Large intestine (tissue), 3 donors: ENCODE measurements at regions not wholly inside any gene's neighbourhood (a gene's known extent, or its start where the extent isn't known, plus 50 kb on each side); places are given as distances from the start of the nearest gene placed in this dataset.
"Not testable (repeated sequence)": the region's sequence is repeated elsewhere in the genome, so short reads cannot be mapped to it uniquely, and the experiment has no call there.

Source experiments
- DNase-seq, 2 donors: peaks; one replicate each; pipeline versions ENCODE4 v3.0.0 to v3.0.0-alpha.2; 2013
- H3K27ac ChIP-seq: one replicate; pipeline ENCODE4 v1.5.1; 2013; ENCODE audit warnings: low read length
- H3K27me3 ChIP-seq: 2 replicates; pipeline ENCODE4 v1.6.1; 2013; ENCODE audit warnings: low read length; ENCODE audit not compliant: control insufficient read depth, insufficient read depth
- H3K36me3 ChIP-seq: 2 replicates; pipeline ENCODE4 v1.6.1; 2013; ENCODE audit warnings: low read length; ENCODE audit not compliant: control insufficient read depth, insufficient read depth
- H3K4me1 ChIP-seq: one replicate; pipeline ENCODE4 v1.6.1; 2013; ENCODE audit warnings: low read length; ENCODE audit not compliant: control insufficient read depth, insufficient read depth
- H3K4me3 ChIP-seq: one replicate; pipeline ENCODE4 v1.5.1; 2013; ENCODE audit warnings: low read length
- H3K9me3 ChIP-seq: one replicate; pipeline ENCODE4 v1.6.1; 2013; ENCODE audit warnings: mild to moderate bottlenecking, low read depth, low read length, moderate library complexity; ENCODE audit not compliant: control insufficient read depth
- WGBS: methylation state at CpG from one replicate; pipeline ENCODE4 v1.1.5; 2013; ENCODE audit warnings: low lambda C conversion rate; ENCODE audit not compliant: insufficient coverage; 5-methylcytosine and 5-hydroxymethylcytosine counted together

DNA sequence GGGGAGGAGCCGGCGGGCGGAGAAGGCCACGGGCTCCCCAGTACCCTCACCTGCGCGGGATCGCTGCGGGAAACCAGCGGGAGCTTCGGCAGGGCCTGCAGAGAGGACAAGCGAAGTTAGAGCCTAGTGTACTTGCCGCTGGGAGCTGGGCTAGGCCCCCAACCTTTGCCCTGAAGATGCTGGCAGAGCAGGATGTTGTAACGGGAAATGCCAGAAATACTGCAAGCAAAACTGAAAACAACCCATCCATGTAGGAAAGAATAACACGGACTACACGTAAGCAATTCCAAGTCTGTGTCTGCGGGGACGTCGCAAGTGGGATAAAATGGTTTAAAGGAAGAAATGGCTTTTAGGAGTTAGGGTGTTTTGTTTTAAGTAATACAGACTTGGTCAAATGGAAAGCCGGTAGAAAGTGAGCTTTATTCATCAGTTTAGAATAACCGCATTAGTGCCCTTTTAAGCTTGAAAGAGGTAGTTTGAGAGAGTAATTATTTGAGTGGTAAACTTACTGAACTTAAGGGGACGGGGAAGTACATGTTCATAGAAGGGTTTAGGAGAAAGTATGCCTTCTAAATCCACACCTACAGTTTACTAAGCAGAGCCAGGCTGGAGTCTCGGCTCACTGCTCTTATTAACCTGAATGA is 121.3 kb upstream of the NIPA1 start:
- not testable (repeated sequence) for H3K36me3 ChIP-seq, H3K9me3 ChIP-seq, H3K27me3 ChIP-seq, H3K27ac ChIP-seq, H3K4me1 ChIP-seq
- 20% methylated on average over 1 of the region's 22 CpGs for WGBS
- H3K4me3 ChIP-seq = peak overlapping the region; percentile 18
- DNase-seq = peak; percentile 3 to 35

DNA sequence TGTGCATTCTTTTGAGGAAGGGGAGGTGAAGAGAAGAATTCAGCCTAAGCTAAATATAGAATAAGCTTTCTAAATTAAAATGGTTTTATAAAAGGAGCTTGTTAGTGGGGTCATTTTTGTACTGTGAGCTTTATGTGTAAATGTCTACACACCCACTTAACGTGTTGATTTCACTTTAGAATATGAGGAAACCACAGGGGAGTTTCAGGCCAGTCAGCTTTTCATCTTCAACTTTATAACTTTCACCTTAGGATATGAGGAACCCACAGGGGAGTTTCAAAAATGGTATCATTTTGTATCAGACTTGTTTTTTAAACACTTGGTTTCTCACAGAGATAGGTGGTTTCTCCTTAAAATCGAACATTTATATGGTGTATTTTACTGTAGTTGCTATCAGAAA is 120.7 kb upstream of the NIPA1 start:
- no CpG with 5 or more reads among the region's 2 CpGs for WGBS
- H3K4me3 ChIP-seq = not testable (repeated sequence)

DNA sequence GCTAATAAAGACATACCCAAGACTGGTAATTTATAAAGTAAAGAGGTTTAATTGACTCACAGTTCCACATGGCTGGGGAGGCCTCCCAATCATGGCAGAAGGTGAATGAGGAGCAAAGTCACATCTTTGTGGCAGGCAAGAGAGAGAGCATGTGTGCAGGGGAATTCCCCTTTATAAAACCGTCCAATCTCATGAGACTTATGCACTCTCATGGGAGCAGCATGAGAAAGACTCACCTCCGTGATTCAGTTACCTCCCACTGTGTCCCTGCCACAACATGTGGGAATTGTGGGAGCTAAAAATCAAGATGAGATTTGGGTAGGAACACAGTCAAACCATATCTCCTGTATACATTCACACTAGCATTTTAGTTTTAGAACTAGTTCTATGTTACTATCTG is 101.7 kb upstream of the NIPA1 start:
- H3K36me3 ChIP-seq, H3K4me3 ChIP-seq, DNase-seq, H3K27me3 ChIP-seq, H3K27ac ChIP-seq, H3K9me3 ChIP-seq, H3K4me1 ChIP-seq: not testable (repeated sequence)
- WGBS = no CpG with 5 or more reads among the region's 2 CpGs

More for the DNA sequence above, 120.7 kb upstream of the NIPA1 start:
- not testable (repeated sequence) for H3K27ac ChIP-seq, H3K9me3 ChIP-seq, DNase-seq, H3K27me3 ChIP-seq, H3K4me1 ChIP-seq, H3K36me3 ChIP-seq

DNA sequence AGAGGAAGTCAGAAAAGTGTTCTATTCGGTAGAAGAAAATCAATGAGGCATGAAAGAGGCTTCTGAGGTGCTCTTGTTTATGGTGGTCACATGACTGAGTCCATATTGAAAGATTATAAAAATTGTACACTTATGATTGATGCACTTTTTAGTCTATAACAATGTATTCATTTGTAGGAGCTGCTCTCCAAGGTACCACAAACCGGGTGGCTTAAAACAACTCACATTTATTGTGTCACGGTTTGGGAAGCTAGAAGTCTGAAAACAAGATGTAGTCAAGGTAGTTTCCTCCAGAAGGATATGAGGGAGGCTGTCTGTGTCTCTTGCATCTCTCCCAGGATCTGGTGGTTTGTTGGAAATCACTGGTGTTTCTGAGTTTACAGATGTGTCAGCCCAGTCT is 86.6 kb upstream of the NIPA1 start:
- H3K27ac ChIP-seq, DNase-seq, H3K4me1 ChIP-seq, H3K9me3 ChIP-seq, H3K4me3 ChIP-seq, H3K36me3 ChIP-seq, H3K27me3 ChIP-seq: not testable (repeated sequence)
- no CpG with 5 or more reads among the region's 3 CpGs for WGBS

DNA sequence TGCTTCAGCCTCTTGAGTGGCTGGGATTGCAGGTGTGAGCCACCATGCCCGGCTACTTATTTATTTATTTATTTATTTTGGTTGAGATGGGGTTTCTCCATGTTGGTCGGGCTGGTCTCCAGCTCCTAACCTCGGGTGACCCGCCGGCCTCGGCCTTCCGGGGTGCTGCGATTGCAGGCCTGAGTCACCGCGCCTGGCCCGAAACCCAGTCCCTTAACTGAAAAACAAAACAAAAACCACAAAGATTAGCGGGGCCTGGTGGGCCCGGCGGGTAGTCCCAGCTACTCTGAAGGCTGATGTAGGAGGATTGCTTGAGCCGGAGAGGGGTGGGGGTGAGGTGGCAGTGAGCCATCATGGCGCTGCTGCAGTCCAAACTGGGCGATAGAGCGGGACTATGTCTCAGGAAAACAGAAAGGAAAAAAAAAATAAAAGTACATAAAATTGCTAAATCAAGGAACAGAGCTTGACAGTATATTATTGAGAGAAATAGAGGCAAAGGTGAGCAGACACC is 75.6 kb upstream of the NIPA1 start:
- H3K27ac ChIP-seq, H3K36me3 ChIP-seq, H3K4me3 ChIP-seq, H3K4me1 ChIP-seq, H3K27me3 ChIP-seq, H3K9me3 ChIP-seq, DNase-seq: not testable (repeated sequence)
- 80% methylated on average over 1 of the region's 18 CpGs for WGBS

DNA sequence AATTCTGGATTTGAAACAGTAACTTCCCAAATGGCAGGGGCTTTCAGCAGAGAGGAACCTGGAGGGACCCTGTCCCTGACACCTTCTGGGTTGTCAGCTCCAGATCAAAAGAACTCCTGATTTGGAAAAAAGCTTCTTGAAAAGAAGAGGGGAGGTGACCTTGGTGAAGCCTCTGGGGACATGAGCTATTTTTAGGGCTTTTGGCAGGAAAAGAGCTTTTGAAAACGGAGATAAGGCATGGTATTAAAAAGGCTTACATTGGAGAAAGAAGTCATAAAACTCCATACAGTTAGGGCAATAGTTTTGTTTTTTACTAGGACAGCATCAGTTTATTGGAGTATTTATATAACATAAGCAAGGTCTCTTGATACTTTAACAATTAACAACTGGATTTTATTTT is 72.5 kb upstream of the NIPA1 start:
- not testable (repeated sequence) for H3K27me3 ChIP-seq, H3K4me1 ChIP-seq, H3K4me3 ChIP-seq, H3K27ac ChIP-seq, H3K36me3 ChIP-seq, DNase-seq, H3K9me3 ChIP-seq
- WGBS = no CpG with 5 or more reads among the region's 1 CpG

DNA sequence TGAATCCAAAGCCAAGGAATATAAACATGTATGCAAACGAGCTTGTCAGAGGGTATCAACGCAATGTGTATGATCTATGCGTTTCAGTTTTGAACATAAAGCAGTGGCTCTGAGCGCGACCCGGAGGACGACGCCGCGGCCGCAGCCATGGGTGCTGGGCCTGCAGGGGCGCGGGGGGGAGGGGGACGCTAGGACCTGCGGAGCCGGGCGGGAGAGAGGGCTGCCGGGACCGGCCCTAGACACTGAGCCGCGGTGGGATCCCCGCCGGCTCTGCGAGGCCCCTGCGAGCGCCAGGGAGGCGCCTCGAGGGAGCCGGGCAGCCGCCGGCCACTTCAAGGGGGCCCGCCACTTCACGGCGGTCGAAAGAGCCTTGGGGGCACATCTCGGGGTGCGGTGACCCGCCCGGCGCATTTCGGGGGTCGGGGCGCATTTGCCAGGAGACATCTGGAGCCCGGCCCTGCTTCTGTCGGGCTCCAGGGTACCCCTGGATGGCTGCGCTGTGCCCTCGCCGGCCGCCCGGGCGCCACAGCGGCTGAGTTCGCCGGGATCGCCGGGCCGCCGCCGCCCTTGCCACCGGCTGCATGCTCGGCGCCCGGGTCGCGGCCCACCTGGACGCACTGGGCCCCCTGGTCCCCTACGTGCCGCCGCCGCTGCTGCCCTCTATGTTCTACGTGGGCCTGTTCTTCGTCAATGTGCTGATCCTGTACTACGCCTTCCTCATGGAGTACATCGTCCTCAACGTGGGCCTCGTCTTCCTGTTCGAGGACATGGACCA is 71.9 kb upstream of the NIPA1 start:
- not testable (repeated sequence) for H3K9me3 ChIP-seq, H3K36me3 ChIP-seq, H3K27me3 ChIP-seq, H3K4me3 ChIP-seq, H3K4me1 ChIP-seq, DNase-seq, H3K27ac ChIP-seq
- no CpG with 5 or more reads among the region's 77 CpGs for WGBS

DNA sequence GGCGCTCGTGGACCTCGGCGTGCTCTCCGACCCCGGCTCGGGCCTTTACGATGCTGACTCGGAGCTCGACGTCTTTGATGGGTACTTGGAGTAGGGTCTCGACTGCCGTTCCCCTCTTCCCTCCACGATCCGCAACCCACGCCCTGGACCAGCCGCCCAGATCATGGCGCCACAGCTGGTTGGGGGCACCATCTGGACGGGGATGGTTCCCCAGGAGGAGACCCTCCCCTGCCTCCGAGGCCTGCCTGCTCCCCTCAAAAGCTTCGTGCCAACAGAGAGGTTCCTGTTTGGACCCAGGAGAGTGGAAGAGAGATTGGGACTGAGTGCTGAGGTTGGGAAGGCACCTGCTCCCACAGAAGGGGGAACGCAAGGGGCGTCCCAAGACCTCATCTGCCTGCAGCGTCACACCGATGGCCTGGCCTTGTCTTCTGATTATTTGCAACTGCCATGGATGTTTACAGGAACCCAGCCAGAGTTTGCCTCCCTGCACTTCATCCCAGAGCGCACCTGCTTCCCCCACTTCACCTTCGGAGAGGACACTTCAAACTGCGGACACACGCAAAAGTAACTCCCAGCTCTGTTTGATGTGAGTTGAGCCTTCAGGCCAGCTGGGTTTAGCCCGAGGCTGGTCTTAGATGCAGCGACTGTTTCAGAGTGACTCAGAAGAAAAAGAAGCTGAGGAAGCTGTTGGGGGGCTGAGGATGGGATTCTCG is 71.2 kb upstream of the NIPA1 start:
- H3K9me3 ChIP-seq, H3K27me3 ChIP-seq, H3K4me3 ChIP-seq, H3K36me3 ChIP-seq, H3K4me1 ChIP-seq, H3K27ac ChIP-seq, DNase-seq: not testable (repeated sequence)
- no CpG with 5 or more reads among the region's 32 CpGs for WGBS

DNA sequence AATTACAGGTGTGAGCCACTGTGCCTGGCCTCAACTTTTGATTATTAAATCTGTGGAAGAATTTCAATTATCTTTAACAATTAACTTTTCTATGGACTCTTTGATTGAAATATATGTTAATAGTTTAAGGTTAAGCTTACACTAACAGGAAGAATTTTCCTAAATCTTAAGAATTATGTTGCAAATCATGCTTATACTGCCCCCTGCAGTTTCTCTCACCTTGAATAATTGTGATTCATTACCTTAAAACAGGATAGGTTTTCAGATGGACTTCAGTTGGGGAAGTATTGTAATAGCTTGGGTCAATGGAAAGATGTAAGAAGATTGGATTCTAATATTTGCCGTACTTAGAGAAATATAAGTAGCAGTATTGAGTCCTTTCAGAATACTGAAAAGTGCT is 66.5 kb upstream of the NIPA1 start:
- WGBS = 80% methylated on average over 1 of the region's 1 CpG
- not testable (repeated sequence) for H3K27ac ChIP-seq, H3K4me1 ChIP-seq, H3K36me3 ChIP-seq, H3K4me3 ChIP-seq, DNase-seq, H3K9me3 ChIP-seq, H3K27me3 ChIP-seq

DNA sequence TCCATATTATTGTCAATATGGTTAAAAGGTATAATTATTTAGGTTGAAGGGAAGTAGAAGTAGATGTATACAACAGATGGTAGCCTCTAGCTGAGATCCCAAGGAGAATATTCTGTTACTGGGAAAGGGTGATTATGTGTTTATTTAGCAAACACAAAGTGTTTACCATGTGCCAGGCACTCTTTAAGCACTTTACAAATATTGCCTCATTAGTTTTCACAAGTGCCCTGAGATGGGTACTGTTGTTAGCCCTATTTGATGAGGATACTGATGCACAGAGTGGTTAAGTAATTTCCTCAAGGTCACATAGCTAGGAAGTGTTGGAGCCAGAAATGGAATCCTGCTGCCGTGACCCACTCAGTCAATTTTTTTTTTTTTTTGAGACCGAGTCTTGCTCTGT is 60.3 kb upstream of the NIPA1 start:
- H3K27ac ChIP-seq, H3K27me3 ChIP-seq, H3K9me3 ChIP-seq, DNase-seq, H3K36me3 ChIP-seq, H3K4me1 ChIP-seq, H3K4me3 ChIP-seq: not testable (repeated sequence)
- no CpG with 5 or more reads among the region's 2 CpGs for WGBS
